DOHH2 (cell line): ENCODE measurements at regions not wholly inside any gene's neighbourhood (a gene's known extent, or its start where the extent isn't known, plus 50 kb on each side); places are given as distances from the start of the nearest gene placed in this dataset.

ENCODE experiments used
- EZH2phosphoT487 ChIP-seq: fragments of 200-600 bp; sonication (generic); IDR thresholded peaks from 2 replicates; pipeline ENCODE4 v1.6.1; 2017; ENCODE audit warnings: borderline replicate concordance, mild to moderate bottlenecking, antibody characterized with exemption, low read length, moderate library complexity, mixed read lengths
- TF ChIP-seq, protein P1 (sequence below): fragments of 200-600 bp; sonication (generic); IDR thresholded peaks from one replicate; pipeline ENCODE4 v1.5.1; 2014; ENCODE audit warnings: antibody characterized with exemption, mild to moderate bottlenecking, low read depth, low read length; ENCODE audit not compliant: poor library complexity, severe bottlenecking

DNA sequence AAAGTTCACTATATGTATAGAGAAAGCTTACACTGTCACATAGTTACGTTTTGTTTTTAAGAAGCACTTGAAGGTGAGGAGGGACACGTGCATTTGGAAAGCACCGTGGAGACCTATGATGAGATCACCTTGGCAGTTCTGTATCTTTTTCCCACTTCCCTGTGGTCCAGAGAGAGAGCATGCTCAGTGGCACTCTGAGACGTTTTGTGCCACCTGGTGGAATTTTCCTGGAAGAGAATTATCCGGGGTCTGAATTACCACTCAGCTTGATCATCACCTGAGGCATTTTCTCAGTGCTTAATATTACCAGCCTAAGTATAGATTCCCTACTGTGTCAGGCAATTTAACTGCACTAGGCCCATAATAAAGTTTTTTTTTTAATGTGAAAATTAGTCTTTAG is 469.4 kb upstream of the SMIM21 start:
- TF ChIP-seq, protein P1, sequence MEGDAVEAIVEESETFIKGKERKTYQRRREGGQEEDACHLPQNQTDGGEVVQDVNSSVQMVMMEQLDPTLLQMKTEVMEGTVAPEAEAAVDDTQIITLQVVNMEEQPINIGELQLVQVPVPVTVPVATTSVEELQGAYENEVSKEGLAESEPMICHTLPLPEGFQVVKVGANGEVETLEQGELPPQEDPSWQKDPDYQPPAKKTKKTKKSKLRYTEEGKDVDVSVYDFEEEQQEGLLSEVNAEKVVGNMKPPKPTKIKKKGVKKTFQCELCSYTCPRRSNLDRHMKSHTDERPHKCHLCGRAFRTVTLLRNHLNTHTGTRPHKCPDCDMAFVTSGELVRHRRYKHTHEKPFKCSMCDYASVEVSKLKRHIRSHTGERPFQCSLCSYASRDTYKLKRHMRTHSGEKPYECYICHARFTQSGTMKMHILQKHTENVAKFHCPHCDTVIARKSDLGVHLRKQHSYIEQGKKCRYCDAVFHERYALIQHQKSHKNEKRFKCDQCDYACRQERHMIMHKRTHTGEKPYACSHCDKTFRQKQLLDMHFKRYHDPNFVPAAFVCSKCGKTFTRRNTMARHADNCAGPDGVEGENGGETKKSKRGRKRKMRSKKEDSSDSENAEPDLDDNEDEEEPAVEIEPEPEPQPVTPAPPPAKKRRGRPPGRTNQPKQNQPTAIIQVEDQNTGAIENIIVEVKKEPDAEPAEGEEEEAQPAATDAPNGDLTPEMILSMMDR, result no peak
- TF ChIP-seq EZH2phosphoT487, result no peak
